ENCODE measurements at regions not wholly inside any gene's neighbourhood (a gene's known extent, or its start where the extent isn't known, plus 50 kb on each side); places are given as distances from the start of the nearest gene placed in this dataset.

GRCh38 chr2:66699793-66700676, 265.1 kb downstream of the MEIS1 start:
- TF ChIP-seq CTCF (IDR thresholded peaks at IDR 0.05; ENCODE audit: control insufficient read depth, extremely low read depth, insufficient read depth): no peak
- DNase-seq (ENCODE audit: low read depth): no peak
- no peak overlapping the region for H3K4me3 ChIP-seq (ENCODE audit: low read depth, low read length)

- no peak for TF ChIP-seq CTCF (IDR thresholded peaks at IDR 0.05; ENCODE audit: control insufficient read depth, extremely low read depth, insufficient read depth)
- DNase-seq (ENCODE audit: low read depth): no peak
Measured at GRCh38 chr2:66700677-66701066, 265.7 kb downstream of the MEIS1 start.

GRCh38 chr2:66701251-66701650, 266.3 kb downstream of the MEIS1 start:
- no peak for TF ChIP-seq CTCF (IDR thresholded peaks at IDR 0.05; ENCODE audit: control insufficient read depth, extremely low read depth, insufficient read depth)
- no peak overlapping the region for H3K4me3 ChIP-seq (ENCODE audit: low read depth, low read length)
- no peak for DNase-seq (ENCODE audit: low read depth)

More at GRCh38 chr2:66700677-66701066, 265.7 kb downstream of the MEIS1 start:
- no peak overlapping the region for H3K4me3 ChIP-seq (ENCODE audit: low read depth, low read length)

GRCh38 chr2:66701656-66702055, 266.7 kb downstream of the MEIS1 start:
- no peak for TF ChIP-seq CTCF (IDR thresholded peaks at IDR 0.05; ENCODE audit: control insufficient read depth, extremely low read depth, insufficient read depth)
- no peak for DNase-seq (ENCODE audit: low read depth)
- no peak overlapping the region for H3K4me3 ChIP-seq (ENCODE audit: low read depth, low read length)

GRCh38 chr2:66702301-66702700, 267.4 kb downstream of the MEIS1 start:
- no peak overlapping the region for H3K4me3 ChIP-seq (ENCODE audit: low read depth, low read length)
- DNase-seq (ENCODE audit: low read depth): no peak
- no peak for TF ChIP-seq CTCF (IDR thresholded peaks at IDR 0.05; ENCODE audit: control insufficient read depth, extremely low read depth, insufficient read depth)

- H3K4me3 ChIP-seq (ENCODE audit: low read depth, low read length): no peak overlapping the region
- DNase-seq (ENCODE audit: low read depth): no peak
- TF ChIP-seq CTCF (IDR thresholded peaks at IDR 0.05; ENCODE audit: control insufficient read depth, extremely low read depth, insufficient read depth): no peak
Measured at GRCh38 chr2:66704786-66705185, 269.9 kb downstream of the MEIS1 start.

- TF ChIP-seq CTCF (IDR thresholded peaks at IDR 0.05; ENCODE audit: control insufficient read depth, extremely low read depth, insufficient read depth): no peak
- no peak overlapping the region for H3K4me3 ChIP-seq (ENCODE audit: low read depth, low read length)
- no peak for DNase-seq (ENCODE audit: low read depth)
Measured at GRCh38 chr2:66714610-66715009, 279.7 kb downstream of the MEIS1 start.

All from LNCaP clone FGC (cell line).